Smooth muscle cell (in vitro differentiated cells): ENCODE measurements at regions not wholly inside any gene's neighbourhood (a gene's known extent, or its start where the extent isn't known, plus 50 kb on each side); places are given as distances from the start of the nearest gene placed in this dataset.

ENCODE experiments used
- DNase-seq: peaks from one replicate; lab custom pipeline; 2025; ENCODE audit not compliant: unreplicated experiment; lab: John Stamatoyannopoulos, UW
- H2AFZ ChIP-seq: fragments of 200-600 bp; sonication (generic); 2 replicates; pipeline ENCODE4 v1.6.0; 2016; ENCODE audit warnings: antibody characterized with exemption, low read depth, mild to moderate bottlenecking
- H3F3A ChIP-seq: fragments of 200-600 bp; sonication (generic); 2 replicates; pipeline ENCODE4 v1.6.0; 2017; ENCODE audit warnings: antibody characterized with exemption, low read depth
- H3K27ac ChIP-seq: fragments of 200-600 bp; sonication (generic); 2 replicates; pipeline ENCODE4 v1.5.1; 2016; ENCODE audit warnings: low read depth, mild to moderate bottlenecking
- H3K27me3 ChIP-seq: fragments of 200-600 bp; sonication (generic); 2 replicates; pipeline ENCODE4 v1.6.1; 2016; ENCODE audit warnings: low read depth, mild to moderate bottlenecking
- H3K36me3 ChIP-seq: fragments of 200-600 bp; sonication (generic); 2 replicates; pipeline ENCODE4 v1.5.1; 2016; ENCODE audit warnings: low read depth
- H3K4me1 ChIP-seq: fragments of 200-600 bp; sonication (generic); 2 replicates; pipeline ENCODE4 v1.5.1; 2016; ENCODE audit warnings: low read depth
- H3K4me2 ChIP-seq: fragments of 200-600 bp; sonication (generic); 2 replicates; pipeline ENCODE4 v1.6.0; 2016; ENCODE audit warnings: mild to moderate bottlenecking
- H3K4me3 ChIP-seq: fragments of 200-600 bp; sonication (generic); 2 replicates; pipeline ENCODE4 v1.5.1; 2016; ENCODE audit warnings: mild to moderate bottlenecking
- H3K79me2 ChIP-seq: fragments of 200-600 bp; sonication (generic); 2 replicates; pipeline ENCODE4 v1.6.0; 2016; ENCODE audit warnings: low read depth, mild to moderate bottlenecking
- H3K9ac ChIP-seq: fragments of 200-600 bp; sonication (generic); 2 replicates; pipeline ENCODE4 v1.6.0; 2016; ENCODE audit warnings: low read depth
- H3K9me3 ChIP-seq: fragments of 200-600 bp; sonication (generic); replicated peaks from 2 replicates; pipeline ENCODE4 v1.5.1; 2016; ENCODE audit warnings: low read depth
- H4K20me1 ChIP-seq: fragments of 200-600 bp; sonication (generic); 2 replicates; pipeline ENCODE4 v1.6.0; 2016; ENCODE audit warnings: low read depth
- WGBS: methylation state at CpG from one replicate; pipeline ENCODE4 v1.1.7; 2016; ENCODE audit warnings: low lambda C conversion rate; 5-methylcytosine and 5-hydroxymethylcytosine counted together
- TF ChIP-seq, protein P1 (sequence below): fragments of 200-600 bp; sonication (generic); IDR thresholded peaks from 2 replicates; pipeline ENCODE4 v1.5.1; 2017; ENCODE audit warnings: borderline replicate concordance, mild to moderate bottlenecking, antibody characterized with exemption; ENCODE audit not compliant: insufficient read depth, poor library complexity, severe bottlenecking

DNA sequence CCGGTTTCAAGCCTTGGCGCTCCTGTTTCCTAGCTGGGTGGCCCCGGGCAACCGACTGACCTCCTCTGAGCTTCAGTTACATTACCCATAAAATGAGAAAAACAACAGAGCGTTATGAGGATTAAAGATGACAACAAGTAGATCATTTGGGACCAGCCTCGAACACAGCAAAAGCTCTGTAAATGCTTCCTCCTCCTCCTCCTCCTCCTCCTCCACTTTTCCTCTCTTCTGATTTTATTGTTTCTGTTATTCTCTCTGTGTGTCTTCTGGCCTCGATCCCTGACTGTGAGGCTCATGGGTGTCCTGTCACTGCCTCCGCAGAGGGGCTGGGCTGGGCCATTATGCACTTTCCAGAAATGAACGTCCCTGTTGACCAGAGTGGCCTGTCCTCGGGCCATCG is 176.2 kb downstream of the URI1 start:
- no peak overlapping the region for H2AFZ ChIP-seq
- H3K79me2 ChIP-seq = no peaks in the 10 kb centered on the region
- H3K36me3 ChIP-seq = no peaks in the 10 kb centered on the region
- H3K4me1 ChIP-seq = no peaks in the 10 kb centered on the region
- no peak overlapping the region for H3K9ac ChIP-seq
- no peak overlapping the region for H3K4me2 ChIP-seq
- DNase-seq = no peak
- no peaks in the 10 kb centered on the region for H3K9me3 ChIP-seq
- H4K20me1 ChIP-seq = no peaks in the 10 kb centered on the region
- no peak overlapping the region for H3K27ac ChIP-seq
- WGBS = 89% methylated on average over 11 of the region's 11 CpGs
- no peak overlapping the region for H3K4me3 ChIP-seq
- TF ChIP-seq, protein P1, sequence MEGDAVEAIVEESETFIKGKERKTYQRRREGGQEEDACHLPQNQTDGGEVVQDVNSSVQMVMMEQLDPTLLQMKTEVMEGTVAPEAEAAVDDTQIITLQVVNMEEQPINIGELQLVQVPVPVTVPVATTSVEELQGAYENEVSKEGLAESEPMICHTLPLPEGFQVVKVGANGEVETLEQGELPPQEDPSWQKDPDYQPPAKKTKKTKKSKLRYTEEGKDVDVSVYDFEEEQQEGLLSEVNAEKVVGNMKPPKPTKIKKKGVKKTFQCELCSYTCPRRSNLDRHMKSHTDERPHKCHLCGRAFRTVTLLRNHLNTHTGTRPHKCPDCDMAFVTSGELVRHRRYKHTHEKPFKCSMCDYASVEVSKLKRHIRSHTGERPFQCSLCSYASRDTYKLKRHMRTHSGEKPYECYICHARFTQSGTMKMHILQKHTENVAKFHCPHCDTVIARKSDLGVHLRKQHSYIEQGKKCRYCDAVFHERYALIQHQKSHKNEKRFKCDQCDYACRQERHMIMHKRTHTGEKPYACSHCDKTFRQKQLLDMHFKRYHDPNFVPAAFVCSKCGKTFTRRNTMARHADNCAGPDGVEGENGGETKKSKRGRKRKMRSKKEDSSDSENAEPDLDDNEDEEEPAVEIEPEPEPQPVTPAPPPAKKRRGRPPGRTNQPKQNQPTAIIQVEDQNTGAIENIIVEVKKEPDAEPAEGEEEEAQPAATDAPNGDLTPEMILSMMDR = no peak
- H3F3A ChIP-seq = no peaks in the 10 kb centered on the region
- H3K27me3 ChIP-seq = no peaks in the 10 kb centered on the region

DNA sequence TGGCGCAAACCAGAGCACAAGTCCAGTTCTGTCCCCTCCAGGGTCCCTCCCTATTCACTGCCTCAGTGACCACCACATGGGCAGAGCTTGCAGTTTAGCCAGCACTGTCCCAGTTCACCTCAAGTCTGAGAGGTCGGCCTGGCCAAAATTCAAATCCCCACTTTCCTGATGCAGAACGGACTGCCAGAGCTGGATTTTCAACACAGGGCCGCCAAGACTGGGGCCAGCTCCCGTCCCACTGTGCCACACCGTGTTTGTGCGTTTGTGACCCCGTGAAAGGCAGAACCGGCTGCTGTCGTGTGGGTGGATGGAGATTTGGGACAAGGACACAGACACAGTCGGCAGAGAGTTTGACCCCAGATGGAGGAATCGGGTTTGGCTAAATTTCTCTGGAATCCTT is 176.7 kb downstream of the URI1 start:
- 86% methylated on average over 12 of the region's 12 CpGs for WGBS

DNA sequence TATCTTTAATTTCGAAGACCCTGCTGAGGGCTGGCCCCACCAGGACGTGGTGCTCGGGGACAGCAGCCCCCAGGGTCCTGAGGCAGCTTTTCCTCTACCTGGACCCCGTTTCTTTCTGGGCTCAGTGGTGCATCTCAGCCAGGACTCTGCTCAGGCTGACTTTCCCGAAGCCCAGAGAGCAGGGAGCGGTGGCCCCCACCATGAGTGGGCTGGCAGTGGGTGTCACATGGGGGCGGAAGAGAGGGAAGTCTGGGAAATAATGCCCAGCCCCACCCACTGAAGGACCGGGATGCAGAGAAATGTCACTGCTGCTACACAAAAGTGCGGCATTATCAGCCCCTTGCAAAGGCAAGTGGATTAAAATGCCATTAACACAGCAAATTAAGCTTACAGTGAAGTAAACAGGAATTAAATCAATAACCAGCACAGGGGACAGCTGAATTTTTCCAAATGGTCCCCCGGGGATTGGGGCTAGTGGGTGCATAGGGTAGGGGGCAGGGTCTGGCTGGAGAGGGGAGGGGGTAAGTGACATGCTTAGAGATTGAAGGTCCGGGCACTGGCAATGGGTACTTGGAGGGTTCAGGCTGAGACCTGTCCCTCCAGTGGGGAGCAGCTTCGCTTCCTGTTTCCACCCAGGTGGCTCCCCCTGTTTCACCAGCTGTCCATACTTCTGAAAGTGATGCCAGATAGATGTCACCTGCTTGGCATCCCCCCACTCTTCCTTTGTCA is 177.3 kb downstream of the URI1 start:
- no peak overlapping the region for H3K4me3 ChIP-seq

More for the DNA sequence above, 176.7 kb downstream of the URI1 start:
- Histone ChIP-seq H3K9ac (no peak overlapping the region), H3K79me2 (no peaks in the 10 kb centered on the region), H3K9me3 (no peaks in the 10 kb centered on the region), H3F3A (no peaks in the 10 kb centered on the region), H3K4me1 (no peaks in the 10 kb centered on the region), H3K4me3 (no peak overlapping the region), H2AFZ (no peak overlapping the region), H3K36me3 (no peaks in the 10 kb centered on the region), H3K4me2 (no peak overlapping the region), H4K20me1 (no peaks in the 10 kb centered on the region), H3K27me3 (no peaks in the 10 kb centered on the region), H3K27ac (no peak overlapping the region)
- TF ChIP-seq, protein P1 = no peak
- no peak for DNase-seq

More for the DNA sequence above, 177.3 kb downstream of the URI1 start:
- H3K36me3 ChIP-seq = no peaks in the 10 kb centered on the region
- H3K9ac ChIP-seq = no peak overlapping the region
- H3K9me3 ChIP-seq = no peaks in the 10 kb centered on the region
- H4K20me1 ChIP-seq = no peaks in the 10 kb centered on the region
- H3K4me1 ChIP-seq = no peaks in the 10 kb centered on the region
- no peak overlapping the region for H2AFZ ChIP-seq
- H3K27ac ChIP-seq = no peak overlapping the region
- TF ChIP-seq, protein P1 = no peak
- H3K4me2 ChIP-seq = no peak overlapping the region
- H3F3A ChIP-seq = no peaks in the 10 kb centered on the region
- no peaks in the 10 kb centered on the region for H3K79me2 ChIP-seq
- WGBS = 78% methylated on average over 12 of the region's 12 CpGs
- no peaks in the 10 kb centered on the region for H3K27me3 ChIP-seq
- DNase-seq = no peak
